Ammon's horn (tissue), 1 donor: ENCODE measurements at regions not wholly inside any gene's neighbourhood (a gene's known extent, or its start where the extent isn't known, plus 50 kb on each side); places are given as distances from the start of the nearest gene placed in this dataset.
"Not testable (repeated sequence)": the region's sequence is repeated elsewhere in the genome, so short reads cannot be mapped to it uniquely, and the experiment has no call there.

Experiments
- DNase-seq: peaks from one replicate; pipeline ENCODE4 v3.0.0-alpha.2; 2016; ENCODE audit warnings: low spot score

DNA sequence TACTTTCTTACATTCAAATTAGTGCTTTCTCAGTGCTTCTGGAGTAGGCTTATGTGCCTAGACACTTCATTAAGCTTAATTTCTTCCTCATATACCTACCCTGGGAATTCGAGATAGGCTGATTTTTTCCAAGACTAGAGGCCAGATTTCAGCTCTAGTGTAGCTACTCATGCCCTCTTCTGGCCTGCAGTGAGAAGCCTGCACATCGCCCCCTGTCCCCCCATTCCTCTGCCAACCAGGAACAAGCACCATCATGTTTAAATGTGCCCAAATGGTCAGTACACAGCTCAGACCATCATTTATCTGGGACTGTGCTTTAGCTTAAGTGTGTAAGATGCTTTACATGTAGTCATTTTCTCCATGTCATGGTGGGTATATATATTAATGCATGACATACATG lies 1218.8 kb upstream of the LRRTM1 start:
- DNase-seq: no peak

DNA sequence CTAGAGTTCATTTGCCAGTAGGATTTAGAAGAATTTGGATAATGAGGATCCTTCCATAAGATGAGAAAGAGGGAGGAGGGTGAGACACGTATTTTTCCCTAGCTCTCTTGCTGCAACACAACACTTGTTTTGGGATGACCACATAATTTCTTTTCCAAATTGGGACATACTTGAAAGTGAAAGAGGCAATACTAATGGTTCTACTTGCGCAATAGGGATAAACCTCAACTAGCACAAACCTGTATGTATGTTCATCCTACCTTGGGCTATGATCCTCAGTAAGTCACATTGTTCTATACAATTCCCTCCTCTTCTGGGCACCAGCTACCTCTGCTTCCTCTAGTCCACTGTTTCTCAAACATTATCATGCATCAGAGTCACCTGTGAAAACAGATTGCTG lies 1208.8 kb upstream of the LRRTM1 start:
- DNase-seq: no peak

DNA sequence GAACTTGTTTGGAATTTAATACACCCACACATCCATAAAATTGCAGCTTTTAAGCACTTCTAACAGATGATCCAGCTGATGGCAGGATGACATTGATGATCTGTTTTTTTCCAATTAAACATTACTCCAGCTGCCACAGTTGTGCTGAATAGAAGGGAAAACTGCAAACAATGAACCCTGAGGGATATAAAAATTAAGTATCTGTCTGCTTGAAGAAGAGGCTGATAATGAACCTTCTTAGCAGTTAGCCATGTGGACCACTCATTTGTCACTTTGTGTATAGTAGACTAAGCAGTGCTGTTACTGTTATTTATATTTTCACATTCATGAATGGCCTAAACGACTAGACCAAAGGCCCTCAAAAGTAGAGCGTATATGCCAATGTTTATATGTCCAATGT lies 1201.0 kb upstream of the LRRTM1 start:
- DNase-seq: no peak

DNA sequence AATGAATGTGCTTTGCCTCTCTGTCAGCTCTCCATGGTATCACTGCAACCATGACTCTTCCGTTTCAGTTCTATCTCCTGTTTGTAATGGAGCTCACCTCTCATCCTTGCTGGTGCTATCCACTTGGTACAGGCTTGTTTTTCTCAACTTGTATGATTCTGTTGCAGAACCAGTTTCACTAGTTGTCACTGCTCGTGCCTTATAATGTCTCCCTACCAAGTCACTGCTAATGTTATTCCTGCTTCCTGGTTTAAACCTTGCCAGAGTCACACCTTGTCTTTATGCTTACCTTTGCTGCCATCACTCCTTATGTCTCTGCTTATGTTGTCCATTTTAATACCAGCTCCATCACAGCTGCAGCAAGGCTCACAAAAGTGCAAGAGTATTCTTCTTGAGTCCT lies 1191.0 kb upstream of the LRRTM1 start:
- no peak for DNase-seq

DNA sequence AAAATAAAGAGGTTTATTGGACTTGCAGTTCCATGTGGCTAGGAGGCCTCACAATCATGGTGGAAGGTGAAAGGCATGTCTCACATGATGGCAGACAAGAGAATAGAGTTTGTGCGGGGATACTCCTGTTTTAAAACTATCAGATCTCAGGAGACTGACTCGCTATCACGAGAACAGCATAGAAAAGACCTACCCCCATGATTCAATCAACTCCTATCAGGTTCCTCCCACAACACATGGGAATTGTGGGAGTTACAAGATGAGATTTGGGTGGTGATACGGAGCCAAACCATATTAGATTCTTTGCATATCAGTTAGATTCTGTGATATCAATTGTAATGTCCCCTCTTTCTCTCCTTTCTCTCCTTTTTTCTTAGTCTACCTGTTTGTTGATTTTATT lies 1178.7 kb upstream of the LRRTM1 start:
- no peak for DNase-seq

DNA sequence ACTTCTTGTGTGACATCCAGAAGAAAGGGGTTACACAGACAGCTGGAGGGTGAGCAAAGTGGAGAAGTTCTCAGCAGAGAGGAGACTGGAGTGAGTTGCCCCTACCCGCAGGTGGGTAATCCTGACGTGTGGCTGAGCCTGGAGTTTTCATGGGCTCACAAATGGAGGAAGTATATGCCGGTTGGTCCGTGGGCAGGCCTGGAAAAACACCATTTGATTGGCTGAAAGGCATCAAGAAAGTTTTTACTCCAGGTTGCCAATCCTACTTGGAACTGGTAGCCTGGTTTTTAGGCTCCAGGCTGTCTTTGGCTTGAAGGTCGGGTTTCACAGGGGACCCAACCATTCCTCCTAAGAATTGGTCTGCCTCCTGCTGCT lies 1177.4 kb upstream of the LRRTM1 start:
- no peak for DNase-seq

DNA sequence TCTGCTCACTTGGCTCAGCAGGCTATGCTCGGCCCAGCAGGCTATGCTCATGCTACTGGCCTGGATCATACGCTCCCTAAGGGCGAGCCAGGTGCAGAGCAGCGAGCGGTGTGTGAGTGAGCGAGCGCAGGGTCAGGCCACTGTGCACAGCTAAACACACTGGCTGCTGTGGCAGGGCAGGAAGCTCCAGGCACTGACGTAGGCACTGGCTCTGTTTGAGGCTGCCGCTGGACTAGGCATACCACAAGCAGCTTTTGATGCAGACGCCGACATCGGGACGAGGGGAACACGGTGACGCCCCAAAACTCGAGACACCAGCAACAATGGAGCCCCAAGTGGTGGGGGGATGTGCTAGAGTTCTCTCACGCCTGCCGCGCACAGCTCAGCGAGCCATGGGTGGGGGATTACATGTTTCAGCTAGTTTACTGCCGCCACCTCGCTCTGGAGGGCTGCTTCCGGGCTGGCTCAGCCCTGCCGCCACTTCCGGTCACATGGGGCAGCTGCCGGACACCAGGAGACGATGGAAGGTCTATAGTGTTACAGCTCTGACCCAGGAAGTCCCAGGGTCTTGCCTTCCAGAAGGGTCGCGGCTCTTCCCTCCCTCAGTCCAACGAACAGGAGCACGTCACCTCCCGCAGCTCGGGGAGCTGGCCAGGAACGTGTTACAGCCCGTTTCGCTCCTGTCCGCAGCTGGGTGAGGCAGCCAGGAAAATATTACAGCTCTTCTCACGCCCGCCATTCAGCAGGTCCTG lies 1176.9 kb upstream of the LRRTM1 start:
- DNase-seq: no peak

DNA sequence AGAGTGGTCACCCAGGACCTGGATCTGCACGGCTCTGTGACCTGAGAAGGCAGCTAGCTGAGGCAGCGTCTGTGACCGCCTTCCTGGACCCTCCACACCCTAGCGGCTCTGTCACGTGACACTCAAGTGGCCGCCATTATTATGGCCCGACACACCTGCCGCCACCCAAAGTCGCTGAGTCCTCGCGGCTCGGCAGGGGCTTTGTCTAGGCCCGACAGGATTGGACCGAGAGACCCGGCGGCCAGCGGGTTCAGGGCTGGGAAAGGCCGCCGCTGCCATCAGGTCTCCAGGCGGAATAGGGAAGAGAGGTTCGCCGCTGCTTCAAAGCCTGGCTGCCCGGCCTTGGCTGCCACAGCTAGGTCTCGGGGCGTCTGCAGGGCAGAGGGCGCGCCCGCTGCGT lies 1162.5 kb upstream of the LRRTM1 start:
- no peak for DNase-seq

DNA sequence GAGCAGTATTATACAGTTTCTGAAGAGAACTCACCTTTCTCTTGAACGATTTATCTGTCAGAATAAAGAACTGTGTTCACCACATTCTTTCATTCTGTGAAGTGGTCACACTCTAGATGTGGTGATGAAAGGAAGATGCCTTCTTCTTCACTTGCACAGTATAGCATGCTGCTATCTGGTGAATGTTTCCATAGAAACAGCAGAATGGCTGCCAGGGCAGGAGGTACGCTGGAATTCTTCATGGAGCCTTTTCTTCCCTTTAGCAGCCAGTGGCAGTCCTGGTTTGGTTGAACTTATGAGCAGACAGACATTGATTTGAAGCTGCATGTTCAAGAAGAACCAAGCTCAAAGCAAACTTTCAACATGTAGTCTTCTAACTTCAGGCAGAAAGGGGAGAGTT lies 1157.9 kb upstream of the LRRTM1 start:
- no peak for DNase-seq

DNA sequence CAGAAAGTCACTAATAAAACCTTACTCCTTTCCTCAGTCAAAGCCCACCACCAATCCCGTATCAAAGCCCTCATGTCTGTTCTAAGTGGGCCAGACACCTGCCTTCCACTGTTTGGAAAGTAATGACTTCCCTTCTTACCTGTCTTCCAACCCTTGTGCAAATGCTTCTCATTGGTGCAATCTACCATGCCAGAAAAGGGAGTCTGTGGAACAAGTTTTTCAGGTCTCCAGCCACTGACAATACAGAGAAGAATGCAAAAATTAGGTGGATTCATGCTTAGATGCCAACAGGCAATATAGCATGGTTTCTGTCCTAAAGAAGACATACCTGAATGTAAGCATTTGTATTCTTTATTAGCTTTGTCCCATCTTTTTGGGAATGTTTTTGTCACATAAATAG lies 1140.6 kb upstream of the LRRTM1 start:
- DNase-seq: no peak

DNA sequence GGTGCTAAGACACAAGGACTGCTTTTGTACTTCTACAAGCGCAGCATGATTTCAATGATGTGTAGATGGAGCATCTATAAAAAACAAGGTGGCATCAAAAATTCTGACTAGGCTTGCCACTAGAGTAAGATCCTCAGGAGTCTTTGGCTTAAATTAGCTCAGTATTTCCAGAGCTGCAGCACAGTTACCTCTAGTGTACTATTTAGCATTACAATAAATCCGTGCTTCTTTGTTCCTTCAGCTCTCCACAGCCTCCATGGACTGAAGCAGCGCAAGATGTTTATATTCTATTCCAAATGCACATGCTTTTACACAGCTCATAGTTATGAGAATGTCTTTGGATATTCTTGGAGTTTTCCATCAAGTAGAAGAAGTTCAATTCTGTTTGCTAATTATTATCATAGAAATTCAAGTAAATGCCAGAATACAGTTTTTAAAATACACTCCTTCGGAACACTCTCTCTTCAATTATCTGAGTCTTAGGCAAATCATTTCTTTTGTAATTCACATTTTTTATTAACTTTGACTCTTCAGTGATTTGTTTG lies 1133.0 kb upstream of the LRRTM1 start:
- DNase-seq: no peak

DNA sequence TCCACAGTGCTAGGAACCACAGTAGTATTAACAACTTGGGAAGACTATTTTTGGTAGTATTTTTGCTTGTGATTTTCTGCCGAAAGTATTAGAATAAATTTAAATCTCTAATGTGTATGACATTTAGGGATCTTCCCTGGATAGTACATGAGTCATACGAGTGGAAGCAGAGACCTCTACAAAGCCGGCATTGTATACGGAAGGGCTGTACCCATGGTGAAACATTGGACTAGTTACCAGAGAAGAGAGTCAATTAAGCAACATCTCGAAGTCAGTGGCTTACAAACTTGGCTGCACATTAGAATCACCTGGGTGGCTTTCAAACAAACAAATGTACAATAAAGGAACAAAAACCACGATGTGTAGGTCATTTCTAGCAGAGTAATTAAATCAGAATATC lies 1131.7 kb upstream of the LRRTM1 start:
- no peak for DNase-seq

DNA sequence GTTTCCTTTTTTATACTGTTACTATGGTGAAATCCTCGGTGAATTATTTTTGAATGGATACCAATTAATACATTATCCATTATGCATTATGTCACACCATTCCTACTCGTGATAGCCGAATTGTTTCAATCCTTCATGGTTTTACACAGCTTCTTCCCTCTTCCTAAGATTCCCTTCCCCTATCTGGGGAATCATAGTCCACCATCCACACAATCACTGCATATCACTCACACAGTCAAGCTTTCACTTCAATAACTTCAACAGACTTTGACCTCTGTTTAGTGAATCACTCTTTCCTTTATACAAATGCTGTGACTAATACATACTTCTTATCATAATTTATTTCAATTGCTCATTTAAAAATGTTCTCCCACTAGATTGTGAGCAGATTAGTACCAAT lies 1108.1 kb upstream of the LRRTM1 start:
- no peak for DNase-seq

DNA sequence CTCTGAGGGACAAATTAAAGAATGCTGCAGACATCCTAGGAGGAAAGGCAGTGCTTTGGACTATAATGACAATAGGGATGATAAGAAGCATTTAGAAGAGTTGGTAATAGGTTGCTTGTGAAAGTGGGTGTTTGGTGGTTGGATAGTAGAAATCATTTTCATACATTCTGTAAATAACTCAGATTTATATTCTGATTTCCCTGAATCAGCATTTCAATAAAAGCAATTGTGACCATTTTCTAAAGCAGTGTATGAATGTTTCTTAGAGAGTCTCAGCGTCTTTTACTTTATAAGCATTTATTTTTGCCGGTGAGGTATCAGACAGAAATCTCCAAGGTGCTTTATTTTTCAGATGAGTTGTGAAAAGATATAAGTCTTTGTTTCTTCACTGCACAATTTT lies 1099.0 kb upstream of the LRRTM1 start:
- no peak for DNase-seq

DNA sequence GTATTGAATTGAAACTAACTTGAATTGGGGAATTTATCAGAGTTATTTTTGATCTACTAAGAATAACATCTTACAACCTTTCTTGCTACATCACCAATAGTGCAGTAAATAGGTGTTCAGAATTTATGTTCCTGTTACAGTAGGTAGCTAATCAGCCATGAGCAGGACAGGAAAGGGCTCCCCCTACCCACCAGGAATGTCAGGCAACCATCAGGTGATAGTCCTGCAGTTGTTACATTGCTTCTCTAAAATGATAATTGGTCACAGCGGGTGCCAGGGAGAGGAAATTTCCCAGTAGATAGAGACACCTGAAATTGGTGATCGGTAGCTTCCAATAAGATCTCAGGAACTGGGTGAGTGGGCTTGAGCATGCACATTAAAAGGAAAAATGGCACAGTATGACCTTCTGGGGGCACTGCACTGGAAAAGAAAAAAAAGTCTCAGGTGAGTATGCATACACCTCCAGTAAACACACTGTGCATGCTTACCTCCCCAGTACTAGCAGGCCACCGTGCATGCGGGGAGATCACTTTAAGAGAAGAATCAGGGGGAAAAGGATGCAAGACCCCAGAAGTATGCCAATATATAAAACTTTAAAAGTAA lies 1092.0 kb upstream of the LRRTM1 start:
- DNase-seq: no peak

DNA sequence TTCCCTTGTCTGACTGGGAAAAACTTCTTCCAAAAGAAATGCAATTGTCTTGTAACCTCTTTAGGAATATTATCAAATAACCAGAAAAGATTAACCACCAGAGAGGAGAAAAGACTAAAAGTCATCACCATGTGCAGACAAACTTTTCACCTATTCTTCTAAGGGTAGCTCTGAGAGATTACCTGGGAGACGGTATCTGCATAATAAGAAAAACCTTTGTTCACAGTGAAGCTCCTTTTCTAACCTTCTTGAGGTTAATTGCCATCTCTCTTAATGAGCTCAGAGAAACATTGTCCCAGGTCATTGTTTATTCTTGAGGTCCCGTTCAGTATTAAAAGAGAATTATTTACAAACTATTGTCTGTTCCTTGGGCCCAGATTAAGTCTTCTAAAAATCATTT lies 1091.2 kb upstream of the LRRTM1 start:
- DNase-seq: no peak

DNA sequence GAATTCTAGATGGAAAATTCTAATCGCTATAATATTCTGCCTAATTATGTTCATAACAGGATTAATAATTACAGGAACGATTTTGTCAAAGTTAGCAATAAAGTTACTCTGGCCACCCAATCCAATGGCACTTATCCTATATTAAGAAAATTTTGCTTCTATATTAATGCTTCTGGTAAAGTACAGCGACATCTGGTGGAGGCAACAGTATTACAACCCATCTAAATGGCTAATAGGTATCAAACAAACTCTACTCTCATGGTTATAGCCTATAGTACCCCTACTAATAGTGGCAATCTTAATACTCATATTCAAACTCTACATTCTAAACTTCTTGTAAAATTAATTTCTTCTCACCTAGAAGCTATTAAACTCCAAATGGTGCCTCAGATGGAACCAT lies 1084.7 kb upstream of the LRRTM1 start:
- DNase-seq: no peak

DNA sequence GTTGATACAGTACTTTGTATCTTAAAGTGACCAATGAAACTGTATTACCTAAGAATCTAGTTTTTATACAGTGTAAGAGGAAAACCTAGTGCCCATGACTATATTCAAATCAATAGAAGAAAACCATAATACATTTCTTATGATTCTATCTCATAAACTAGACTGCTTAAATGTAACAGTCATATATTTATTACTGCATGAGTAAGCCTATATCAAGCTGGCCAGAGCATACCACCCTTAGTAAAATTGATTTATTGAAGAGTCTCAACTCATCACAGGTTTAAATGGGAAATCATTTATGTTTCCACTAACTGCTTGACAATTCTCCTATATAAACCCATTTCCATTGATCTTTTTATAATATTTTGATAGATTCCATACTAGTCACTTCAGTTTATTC lies 1059.2 kb upstream of the LRRTM1 start:
- DNase-seq: no peak

DNA sequence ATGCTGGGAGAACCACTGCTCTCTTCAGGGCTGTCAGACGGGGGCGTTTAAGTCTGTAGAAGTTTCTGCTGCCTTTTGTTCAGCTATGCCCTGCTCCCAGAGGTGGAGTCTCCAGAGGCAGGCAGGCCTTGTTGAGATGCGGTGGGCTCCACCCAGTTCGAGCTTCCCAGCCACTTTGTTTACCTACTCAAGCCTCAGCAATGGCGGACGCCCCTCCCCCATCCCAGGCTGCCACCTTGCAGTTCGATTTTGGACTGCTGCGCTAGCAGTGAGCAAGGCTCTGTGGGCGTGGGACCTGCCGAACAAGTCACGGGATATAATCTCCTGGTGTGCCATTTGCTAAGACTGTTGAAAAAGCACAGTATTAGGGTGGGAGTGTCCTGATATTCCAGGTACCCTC lies 1057.9 kb upstream of the LRRTM1 start:
- not testable (repeated sequence) for DNase-seq

DNA sequence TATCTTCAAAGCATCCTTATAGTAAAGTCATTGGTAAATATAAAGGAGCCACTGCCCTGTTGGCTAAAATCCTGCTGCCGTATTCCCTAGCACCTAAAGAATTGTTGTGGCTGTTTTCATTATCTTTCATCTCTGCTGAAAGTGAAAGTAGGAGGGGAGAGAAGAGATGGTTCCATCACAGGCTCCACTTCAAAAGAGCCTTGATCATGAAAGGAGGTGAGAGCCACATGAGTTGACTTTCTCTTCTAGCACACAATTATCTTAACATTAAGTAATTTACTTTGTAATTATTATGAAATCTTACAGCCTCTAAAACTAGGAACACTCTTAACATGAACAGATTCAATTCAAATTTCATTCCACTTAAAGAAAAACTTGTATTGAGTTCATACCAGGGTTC lies 1050.9 kb upstream of the LRRTM1 start:
- no peak for DNase-seq

DNA sequence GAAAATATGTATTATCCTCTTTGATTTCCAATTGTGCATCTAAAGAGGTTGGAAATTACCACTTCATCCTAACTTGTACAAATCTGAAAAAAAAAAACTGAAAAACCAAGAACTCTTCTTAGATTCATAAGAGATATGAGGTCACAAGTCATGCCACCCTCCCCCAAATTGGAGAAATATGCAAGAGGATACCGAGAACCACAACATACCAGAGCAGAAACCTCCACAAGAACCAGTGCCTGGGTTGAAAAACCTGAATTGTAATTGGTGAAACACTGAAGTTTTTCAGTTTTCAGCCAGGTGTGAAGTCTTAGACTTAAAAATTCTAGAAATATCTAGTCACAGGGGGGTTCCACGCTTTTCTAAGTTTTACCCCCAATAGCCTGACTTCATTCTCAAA lies 1029.5 kb upstream of the LRRTM1 start:
- DNase-seq: no peak

DNA sequence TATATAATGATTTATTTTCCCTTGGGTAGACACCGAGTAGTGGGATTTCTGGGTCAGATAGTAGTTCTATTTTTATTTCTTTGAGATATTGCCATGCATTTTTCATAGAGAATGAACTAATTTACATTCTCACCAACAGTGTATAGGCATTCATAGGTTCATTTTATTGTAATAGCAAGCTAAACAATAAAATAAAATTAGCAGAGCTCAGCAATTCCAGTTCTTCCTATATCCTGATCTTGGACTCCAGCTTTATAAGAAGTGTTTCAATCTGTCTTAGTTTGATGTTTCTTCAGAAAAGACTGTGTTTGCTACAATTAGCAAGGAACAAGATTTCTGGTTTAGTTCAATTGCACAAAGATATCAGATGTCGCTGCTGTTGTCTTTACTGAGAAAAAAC lies 1024.4 kb upstream of the LRRTM1 start:
- DNase-seq: no peak

DNA sequence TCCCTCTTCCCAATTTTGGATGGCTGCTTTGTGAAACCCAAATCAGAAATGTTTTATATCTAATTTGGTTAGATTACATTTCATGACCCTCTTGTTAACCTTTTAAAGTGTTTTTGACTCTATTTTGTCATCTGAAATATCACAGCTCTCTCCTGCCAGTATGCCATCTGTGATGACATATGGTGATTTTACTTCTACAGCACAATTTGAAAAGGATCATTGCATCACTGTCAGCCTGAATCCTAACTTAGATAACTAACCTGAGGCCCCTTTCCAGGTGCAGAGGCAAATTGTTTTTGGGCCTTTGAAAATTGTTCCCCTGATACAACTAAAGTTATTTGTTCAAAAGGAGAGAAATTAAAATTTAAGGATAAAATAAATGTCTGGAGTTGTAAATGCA lies 1023.4 kb upstream of the LRRTM1 start:
- peak; percentile 15 for DNase-seq

DNA sequence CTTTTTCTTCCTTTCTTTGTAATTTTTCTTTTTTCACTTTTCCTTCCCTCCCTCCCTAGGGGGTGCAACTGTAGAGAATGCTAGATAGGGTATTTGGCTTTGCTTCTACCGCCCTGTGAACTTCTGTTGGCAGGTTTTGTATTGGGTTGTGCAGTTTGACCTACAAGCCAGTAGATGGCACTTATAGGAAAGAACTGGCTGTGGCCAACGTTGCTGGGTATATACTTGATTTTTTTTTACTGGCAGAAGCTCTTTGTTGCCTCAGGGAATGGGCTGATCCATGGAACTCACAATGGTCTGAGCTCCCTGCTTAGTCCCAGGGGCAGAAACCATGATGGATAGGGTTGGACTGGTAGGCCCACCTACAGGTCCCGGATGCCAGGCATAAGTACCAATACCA lies 1019.5 kb upstream of the LRRTM1 start:
- DNase-seq: no peak
